NB4 (cell line): ENCODE measurements at regions not wholly inside any gene's neighbourhood (a gene's known extent, or its start where the extent isn't known, plus 50 kb on each side); places are given as distances from the start of the nearest gene placed in this dataset.
"Not testable (repeated sequence)": the region's sequence is repeated elsewhere in the genome, so short reads cannot be mapped to it uniquely, and the experiment has no call there.

ENCODE experiments used
- DNase-seq: peaks from one replicate; pipeline ENCODE4 v3.0.0; 2010; ENCODE audit warnings: low read depth
- H3K4me3 ChIP-seq: one replicate; pipeline ENCODE4 v1.5.1; 2011; ENCODE audit warnings: mild to moderate bottlenecking, low read depth, low read length, moderate library complexity

DNA sequence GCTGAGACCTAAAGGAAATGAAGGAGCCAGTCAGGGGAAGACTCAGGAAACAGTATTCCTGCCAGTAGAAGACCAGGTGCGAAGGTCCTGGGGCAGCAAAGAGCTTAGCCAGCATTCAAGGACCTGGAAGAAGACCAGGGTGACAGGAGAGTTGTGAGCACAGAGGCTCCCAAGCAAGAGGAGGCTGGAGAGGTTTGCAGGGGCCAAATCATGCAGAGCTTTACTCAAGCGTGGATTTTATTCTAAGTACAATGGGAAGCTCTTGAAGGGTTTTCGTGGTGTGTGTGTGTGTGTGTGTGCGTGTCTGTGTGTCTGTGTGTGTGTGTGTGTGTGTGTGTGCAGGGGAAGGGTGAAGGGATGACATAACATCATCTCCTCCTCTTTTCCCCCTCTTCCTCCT is 200.7 kb upstream of the IRF2BP2 start:
- DNase-seq, H3K4me3 ChIP-seq: not testable (repeated sequence)

DNA sequence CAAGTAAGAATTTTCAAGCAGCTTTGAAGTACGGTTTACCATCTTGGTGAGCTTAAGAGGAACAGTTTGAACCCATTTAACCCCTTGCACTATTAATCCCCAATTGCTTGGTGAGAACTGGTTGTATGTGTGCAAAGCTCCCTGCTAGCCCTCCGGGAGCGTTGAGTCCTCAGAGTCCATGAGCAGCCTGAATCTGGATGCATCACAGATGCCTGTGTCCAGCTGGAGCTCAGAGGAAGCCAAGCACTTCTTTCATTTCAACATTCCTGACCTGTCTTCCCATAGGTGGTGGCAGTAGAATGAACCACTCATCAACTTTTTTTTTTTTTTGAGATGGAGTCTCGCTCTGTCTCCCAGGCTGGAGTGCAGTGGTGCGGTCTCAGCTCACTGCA is 199.9 kb upstream of the IRF2BP2 start:
- not testable (repeated sequence) for DNase-seq, H3K4me3 ChIP-seq

DNA sequence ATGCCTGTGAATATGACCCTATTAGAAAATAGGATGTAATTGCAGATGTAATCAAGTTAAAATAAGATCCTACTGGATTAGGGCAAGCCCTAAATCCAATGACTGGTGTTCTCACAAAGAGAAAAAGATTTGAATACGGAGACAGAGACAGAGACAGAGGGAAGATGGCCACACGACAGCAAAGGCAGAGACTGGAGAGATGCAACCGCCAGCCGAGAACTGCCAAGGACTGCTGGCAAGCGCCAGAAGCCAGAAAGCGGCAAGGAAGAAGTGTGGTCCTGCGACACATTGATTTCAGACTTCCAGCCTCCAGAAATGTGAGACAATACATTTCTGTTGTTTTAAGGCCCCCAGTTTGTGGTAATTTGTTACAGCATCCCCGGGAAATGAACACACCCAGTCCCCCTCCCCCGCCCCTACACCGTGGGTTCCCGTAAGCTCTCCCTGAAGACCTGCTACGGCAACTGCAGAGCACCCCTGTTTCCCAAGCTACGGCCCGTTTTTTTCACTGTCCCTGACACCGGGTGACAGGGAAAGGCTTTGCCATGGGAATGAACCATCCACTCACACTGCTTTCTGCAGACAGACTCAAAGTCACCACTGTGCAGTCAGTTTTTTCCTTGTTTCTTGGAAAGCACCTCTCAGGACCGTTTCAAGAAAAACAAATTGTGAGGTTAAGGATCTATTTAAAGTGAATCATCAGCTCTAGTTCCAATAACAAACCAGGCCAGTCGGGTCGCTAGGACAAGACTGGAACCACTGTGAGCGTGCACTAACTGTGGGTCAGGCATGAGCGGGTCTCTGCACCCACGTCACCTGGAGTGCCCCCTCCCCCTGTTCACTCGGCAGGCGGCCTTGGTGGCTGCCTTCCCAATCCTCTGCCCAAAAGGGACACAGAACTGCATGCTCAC is 199.2 kb upstream of the IRF2BP2 start:
- DNase-seq, H3K4me3 ChIP-seq: not testable (repeated sequence)

DNA sequence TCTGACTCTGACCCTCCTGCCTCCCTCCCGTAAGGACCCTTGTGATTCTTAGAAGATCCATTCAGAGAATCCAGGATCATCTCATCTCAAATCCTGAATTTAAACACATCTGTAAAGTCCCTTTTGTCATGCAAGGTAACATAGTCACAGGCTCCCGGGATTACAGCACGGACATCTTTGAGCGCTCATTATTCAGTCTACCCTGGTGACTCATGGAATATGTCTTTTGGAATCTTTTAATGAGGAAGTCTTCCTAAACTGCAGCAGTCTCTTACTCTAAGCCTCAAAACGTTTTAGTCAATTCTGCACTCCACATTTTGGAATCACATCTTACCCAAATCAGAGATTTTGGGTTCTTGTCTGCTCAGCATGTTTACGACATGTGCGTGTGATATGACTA is 198.5 kb upstream of the IRF2BP2 start:
- DNase-seq, H3K4me3 ChIP-seq: not testable (repeated sequence)

DNA sequence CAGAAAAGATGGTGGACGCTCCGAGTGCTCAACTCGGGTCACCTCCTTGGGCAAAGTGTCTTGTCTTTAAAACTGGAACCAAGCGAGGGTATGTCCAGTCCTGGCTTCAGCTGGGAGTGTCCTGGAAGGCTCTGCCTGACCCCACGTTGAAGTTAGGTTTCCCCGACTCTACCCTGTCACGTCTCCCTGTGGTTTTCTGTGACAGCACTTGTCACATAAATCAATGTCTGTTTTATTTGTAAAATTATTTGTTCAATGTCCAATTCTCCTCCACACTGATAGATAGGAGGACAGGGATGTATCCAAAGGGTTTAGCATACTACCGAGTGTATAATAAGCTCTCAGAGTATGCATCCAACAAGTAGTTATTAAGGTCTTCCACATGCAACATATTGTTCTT is 197.7 kb upstream of the IRF2BP2 start:
- not testable (repeated sequence) for H3K4me3 ChIP-seq, DNase-seq

DNA sequence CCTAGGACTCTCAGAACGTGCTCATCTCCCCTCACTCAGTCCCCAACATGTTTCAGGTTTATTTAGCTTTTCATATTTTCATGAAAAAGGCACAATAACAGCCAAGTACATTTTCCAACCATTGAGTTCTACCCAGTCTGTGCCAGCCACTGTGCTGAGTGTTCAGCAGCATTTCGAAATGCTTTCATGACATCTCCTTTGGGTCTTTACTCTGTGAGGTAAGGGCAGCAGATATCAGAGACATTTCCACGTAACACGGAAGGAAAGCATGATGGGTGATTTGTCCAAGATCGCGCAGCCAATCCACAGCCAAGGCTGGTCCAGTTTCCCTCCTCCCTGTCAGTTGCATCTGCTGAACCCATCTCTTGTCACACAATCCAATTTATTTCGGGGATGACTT is 192.6 kb upstream of the IRF2BP2 start:
- DNase-seq: peak; percentile 34
- H3K4me3 ChIP-seq: not testable (repeated sequence)

DNA sequence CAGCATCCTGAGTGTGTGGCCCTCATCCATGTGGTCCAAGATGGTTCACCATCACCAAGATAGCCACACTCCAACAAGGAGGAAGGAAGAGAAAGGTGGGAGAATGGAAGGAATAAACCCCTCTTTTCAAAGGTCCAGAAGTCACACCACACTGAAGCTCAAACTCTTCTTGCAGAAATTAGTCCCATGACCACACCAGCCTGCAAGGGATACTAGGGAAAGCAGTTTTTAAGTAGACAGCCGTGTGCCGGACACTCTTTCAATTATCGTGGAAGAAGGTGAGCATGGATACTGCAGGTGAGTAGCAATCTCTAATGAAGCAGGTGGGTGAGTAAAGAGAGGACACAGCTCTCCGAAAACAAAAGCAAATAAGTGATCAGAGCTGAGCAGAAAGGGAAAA is 191.7 kb upstream of the IRF2BP2 start:
- DNase-seq, H3K4me3 ChIP-seq: not testable (repeated sequence)

DNA sequence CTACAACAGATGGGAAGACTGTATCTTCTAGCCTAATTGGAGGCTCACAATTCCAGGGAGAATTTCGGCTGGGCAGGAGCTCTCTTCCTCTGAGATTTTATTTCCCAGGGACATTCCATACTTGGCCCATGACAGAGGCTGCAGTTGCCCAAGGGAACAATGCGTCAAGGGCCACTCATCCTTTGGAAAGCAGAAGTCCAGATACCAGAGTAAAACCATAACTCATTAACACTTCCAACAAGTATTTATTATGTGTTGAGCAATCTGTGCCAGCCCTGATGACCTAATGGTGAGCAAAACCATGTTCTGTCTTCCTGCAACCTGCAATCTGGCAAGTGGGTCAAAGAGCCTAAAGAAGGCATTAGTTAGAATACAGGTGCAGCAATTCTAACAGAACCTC is 191.2 kb upstream of the IRF2BP2 start:
- not testable (repeated sequence) for DNase-seq

DNA sequence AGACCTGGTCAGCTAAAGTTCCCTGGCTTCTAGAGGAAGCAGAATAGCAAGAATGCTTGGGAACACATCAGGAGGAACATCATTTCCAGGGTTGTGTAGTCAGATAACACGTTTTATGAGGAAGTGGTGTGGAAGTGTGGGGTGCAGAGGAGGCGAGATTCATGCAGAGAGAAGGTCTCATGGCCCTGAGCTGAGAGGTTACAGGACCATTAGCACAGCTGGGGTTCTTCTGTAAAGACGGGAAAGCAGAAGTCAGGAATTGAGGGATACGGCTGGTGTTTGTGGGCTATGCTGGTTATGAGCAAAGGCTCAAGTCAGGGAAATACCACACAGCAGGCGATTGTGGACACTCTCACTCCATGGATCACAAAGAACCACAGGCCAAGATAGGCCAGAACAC is 190.6 kb upstream of the IRF2BP2 start:
- peak; percentile 55 for DNase-seq
- H3K4me3 ChIP-seq: not testable (repeated sequence)

More for the DNA sequence above, 191.2 kb upstream of the IRF2BP2 start:
- not testable (repeated sequence) for H3K4me3 ChIP-seq

DNA sequence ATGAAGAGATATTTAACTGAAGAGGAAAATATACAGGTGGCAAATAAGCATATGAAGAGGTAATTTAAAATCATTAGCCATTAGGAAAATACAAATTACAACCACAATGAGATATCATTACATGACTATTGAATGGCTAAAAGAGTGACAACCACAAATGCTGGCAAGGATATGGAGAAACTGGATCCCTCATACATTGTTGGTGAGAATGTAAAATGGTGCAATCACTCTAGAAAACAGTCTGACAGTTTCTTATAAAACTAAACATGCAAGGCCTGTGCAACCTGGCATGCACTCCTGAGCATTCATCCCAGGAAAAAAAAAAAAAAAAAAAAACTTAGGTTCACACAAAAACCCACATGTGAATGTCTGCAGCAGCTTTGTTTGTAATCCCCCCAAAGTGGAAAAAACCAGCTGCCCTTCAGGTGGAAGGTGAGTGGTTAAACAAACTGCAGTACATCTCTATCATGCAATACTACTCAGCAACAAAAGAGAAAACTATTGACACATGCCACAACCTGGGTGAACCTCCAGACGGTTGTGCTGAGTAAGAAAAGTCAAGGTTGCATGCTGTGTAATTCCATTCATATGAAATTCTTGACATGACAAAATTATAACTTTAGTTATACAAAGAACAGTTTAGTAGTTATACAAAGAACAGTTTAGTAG is 189.2 kb upstream of the IRF2BP2 start:
- DNase-seq: peak; percentile 27

DNA sequence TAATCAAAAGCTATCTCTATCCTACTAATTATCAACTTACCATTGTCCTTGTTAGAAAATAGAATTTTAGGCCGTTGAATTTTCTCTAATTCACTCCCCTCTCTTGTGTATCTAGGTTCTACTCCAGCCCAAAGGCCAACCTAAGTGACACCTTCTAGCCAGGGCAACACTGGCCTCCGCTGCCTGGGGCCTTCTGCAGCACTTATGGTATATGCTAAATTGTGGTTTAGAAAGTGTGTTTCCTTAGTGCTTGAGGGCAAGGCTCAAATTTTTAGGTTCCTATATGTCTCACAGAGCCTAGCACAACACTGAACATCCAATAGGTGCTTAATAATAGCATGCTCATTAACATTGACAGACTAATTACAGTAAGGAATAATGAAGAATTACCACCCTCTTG is 187.2 kb upstream of the IRF2BP2 start:
- not testable (repeated sequence) for DNase-seq, H3K4me3 ChIP-seq

More for the DNA sequence above, 189.2 kb upstream of the IRF2BP2 start:
- H3K4me3 ChIP-seq: not testable (repeated sequence)

DNA sequence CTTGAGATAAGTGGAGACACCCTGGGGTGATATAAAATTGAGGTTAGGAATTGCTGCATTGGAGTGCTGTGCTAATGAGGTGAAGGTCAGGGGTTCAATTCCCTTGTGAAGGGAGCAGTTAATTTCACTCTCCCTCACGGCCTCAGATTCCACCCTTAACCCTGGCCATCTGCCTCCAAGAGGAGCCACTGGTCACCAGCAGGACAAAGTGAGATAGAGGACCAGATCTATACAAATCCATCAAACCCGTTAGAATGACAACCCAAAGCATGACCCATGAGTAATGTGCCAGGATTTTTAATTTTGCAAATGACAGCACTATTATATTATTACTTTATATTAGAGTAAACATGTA is 186.4 kb upstream of the IRF2BP2 start:
- not testable (repeated sequence) for DNase-seq, H3K4me3 ChIP-seq

DNA sequence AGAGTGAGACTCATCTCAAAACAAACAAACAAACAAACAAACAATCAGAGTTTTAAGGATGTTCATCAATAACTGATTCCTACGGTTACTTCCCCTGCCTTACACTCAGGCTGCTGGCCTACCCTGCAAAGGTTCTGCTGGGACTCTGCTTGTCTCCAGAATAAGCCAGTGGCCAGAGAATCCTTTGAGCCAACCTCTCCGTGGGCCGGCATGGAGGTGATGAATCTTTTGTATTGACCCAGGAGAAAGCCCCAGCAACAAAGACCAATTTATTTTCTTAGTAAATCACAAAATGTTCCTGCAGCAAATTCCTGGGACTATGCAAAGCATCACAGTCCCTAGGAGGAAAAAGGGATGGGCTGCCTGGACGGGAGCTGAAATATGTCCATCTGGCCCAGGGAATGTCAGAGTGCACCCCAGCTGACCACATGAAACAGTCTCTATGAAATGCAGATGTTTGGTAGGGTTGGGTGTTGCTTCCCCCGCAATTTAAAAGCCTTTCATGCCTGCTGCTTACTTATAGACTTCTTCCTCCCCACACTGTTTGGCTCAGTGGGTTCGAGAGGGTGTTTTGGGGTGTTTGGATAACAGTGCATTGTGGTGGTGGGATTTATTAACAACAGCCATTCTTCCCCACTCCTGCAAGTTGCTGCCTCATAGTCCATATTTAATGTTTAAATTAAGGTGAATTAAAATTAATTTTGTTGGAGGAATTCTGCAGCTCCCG is 185.9 kb upstream of the IRF2BP2 start:
- DNase-seq, H3K4me3 ChIP-seq: not testable (repeated sequence)

DNA sequence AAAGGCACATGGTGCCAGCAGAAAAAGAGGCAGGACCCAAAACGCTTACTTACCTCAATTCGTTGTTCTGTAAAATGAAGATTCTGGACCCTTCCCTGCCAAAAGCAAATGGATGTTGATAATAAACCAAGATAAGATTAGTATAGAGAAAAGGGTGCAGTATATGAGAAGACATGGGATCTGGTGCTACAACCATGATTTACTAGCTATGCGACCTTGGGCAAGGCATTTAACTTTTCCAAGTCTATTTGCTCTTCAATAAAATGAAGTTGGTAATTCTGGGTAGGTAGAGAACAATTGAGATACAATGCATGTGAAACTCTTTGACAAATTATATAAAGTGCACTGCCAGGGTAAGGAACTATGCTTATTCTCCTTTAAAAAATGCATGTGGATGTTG is 185.0 kb upstream of the IRF2BP2 start:
- DNase-seq, H3K4me3 ChIP-seq: not testable (repeated sequence)

DNA sequence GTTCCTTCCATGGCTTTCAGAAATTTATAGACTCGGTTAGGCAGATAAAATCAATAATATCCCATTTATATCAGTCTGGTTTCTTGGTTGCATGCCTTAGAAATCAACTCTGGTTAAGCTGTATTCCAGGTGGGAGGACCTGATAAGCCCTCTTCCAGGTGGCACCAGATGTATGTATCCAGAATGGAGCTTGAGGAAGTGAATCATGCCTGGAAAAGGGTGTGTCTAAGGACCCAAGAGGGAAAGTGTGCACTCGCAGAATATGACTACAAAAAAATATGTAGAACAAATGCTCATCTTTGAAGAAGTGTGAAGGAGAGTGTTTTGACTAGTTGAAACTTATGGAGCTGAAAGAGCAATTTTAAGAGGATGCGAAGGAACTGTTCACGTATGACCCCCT is 184.5 kb upstream of the IRF2BP2 start:
- DNase-seq, H3K4me3 ChIP-seq: not testable (repeated sequence)

DNA sequence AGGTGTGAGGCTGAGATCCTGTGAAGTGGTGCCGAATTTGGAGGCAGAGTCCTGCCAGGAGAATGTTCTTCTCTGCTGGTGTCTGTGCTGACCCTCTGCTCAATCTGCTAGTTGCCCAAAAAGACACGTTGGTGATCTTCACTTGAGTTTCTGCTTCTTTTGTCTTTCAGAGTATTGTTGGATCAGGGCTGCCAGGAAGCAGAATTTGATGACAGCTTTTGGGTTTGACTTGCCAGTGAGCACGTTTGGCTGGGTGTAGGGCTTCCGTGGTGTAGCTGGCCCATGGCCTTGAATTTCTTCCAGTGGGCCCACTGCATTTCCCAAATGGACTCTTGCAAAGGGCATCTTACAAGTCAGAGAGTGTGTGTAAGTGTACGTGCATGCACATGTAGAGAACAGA is 183.9 kb upstream of the IRF2BP2 start:
- not testable (repeated sequence) for H3K4me3 ChIP-seq, DNase-seq

DNA sequence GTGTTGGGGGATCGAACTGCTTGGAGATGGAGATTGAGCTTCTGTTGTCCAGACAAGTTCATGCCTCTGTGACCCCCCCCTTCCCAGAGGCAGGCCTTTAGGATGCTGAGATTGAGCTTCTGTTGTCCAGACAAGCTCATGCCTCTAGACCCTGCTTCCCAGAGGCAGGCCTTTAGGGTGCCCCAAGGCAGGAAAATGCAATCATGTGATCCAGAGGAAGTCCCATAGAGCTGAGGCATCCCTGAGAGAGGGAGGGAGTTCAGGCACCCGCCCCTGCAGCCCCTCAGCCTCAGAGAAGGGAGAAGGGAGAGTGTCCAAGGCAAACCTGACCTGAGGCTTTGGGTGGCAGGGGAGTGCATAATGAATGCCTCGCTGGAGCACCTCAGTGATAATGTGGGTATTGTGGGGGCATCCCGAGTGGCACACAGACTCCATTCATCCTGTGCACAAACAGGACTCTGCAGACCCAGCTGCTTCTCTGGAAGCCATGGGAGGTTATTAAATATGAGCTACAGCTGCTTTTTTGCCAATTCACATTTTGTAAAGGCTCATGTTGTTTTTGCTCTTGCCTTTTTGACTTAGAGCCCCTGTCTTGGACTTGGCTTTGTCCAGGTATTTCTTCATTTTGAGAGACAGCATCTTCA is 182.4 kb upstream of the IRF2BP2 start:
- not testable (repeated sequence) for H3K4me3 ChIP-seq, DNase-seq

DNA sequence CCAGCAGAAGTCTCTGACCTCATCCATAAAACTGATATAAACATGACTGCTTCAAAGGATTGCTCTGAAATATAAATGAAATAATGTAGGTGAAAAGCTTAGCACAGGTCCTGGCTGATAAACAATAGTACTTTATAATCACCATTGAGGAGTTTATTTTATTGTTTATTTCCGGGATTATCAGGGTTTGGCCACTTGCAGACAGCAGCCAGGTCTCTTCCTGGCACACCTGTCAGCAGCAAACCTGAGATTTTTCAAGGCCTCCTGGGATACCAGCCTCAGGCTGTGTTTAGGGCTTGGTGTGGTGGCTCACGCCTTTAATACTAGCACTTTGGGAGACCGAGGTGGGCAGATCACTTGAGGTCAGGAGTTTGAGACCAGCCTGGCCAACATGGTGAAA is 181.6 kb upstream of the IRF2BP2 start:
- not testable (repeated sequence) for DNase-seq, H3K4me3 ChIP-seq

DNA sequence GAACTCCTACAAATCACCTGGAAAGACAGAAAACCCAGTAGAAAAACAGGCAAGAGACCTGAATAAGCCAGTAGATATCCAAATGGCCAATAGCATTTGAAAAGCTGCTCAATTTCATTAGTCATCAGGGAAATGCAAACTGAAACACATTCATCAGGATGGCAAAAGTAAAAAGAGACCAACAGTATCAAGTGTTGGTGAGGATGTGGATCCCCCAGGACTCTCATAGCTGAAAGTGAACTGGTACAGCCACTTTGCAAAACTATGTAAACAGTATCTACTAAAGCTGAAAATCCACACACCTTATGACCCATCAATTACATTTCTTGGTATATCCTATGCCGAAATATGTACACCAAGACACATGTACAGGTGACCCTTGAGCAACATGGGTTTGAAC is 180.4 kb upstream of the IRF2BP2 start:
- not testable (repeated sequence) for H3K4me3 ChIP-seq, DNase-seq
